Upper lobe of left lung (tissue), 4 donors: ENCODE measurements at regions not wholly inside any gene's neighbourhood (a gene's known extent, or its start where the extent isn't known, plus 50 kb on each side); places are given as distances from the start of the nearest gene placed in this dataset.

Source experiments
- EP300 ChIP-seq, 4 donors: sonication (generic); formaldehyde crosslinking; IDR thresholded peaks; one replicate each; pipeline ENCODE4 v1.5.1; 2017; ENCODE audit warnings: antibody characterized with exemption in 4 of 4, control low read depth in 2 of 4
- POLR2A ChIP-seq, 4 donors: fragments of 450-650 bp; IDR thresholded peaks; one replicate each; pipeline ENCODE4 v1.5.1; 2016 to 2017; ENCODE audit warnings: antibody characterized with exemption in 4 of 4, mild to moderate bottlenecking in 2 of 4
- POLR2AphosphoS5 ChIP-seq, 2 donors: sonication (generic); formaldehyde crosslinking; IDR thresholded peaks; one replicate each; pipeline ENCODE4 v1.5.1; 2017; ENCODE audit warnings: antibody characterized with exemption in 2 of 2
- TF ChIP-seq, protein P1 (sequence below), 6 experiments: fragments of 450-650 bp in 4 of 6; fragments of 200-600 bp in 2 of 6; sonication (generic) in 2 of 6; IDR thresholded peaks; one replicate each; pipeline ENCODE4 v1.5.1; 2016 to 2019; ENCODE audit warnings: antibody characterized with exemption in 6 of 6

DNA sequence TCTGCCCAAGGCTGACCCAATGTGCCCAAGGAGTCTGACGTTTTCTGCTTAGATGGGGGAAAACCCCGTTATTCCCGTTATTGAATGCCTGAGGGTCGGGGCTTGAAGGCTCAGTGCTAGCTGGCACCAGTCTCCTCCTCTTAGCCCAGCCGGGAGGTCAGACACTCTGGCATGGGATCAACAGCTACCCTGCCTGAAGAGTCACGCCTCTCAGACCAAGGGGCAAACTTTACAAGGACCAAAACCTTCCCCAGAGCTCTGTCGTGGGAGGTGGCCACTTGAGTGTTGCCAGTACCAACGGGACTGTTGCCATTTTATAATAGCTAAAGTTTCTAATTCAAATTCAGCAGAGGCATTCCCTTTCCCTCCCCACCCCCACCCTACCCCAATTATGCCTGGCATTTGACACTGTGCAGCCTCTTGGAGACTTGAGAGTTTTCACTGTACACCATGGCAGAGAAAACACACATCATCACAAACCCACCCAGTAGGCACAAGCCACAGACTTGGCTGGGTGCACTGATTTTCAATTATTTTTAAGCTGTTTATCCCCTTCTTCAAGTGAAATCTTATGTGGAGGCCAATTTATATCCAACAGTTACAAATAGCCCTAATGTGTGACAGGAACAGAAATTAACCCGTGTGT lies 137.5 kb upstream of the SYT13 start:
- no peak for TF ChIP-seq POLR2AphosphoS5 (IDR thresholded peaks at IDR 0.05)
- TF ChIP-seq, protein P1, sequence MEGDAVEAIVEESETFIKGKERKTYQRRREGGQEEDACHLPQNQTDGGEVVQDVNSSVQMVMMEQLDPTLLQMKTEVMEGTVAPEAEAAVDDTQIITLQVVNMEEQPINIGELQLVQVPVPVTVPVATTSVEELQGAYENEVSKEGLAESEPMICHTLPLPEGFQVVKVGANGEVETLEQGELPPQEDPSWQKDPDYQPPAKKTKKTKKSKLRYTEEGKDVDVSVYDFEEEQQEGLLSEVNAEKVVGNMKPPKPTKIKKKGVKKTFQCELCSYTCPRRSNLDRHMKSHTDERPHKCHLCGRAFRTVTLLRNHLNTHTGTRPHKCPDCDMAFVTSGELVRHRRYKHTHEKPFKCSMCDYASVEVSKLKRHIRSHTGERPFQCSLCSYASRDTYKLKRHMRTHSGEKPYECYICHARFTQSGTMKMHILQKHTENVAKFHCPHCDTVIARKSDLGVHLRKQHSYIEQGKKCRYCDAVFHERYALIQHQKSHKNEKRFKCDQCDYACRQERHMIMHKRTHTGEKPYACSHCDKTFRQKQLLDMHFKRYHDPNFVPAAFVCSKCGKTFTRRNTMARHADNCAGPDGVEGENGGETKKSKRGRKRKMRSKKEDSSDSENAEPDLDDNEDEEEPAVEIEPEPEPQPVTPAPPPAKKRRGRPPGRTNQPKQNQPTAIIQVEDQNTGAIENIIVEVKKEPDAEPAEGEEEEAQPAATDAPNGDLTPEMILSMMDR (IDR thresholded peaks at IDR 0.05) = no peak
- TF ChIP-seq POLR2A (IDR thresholded peaks at IDR 0.05) = no peak
- TF ChIP-seq EP300 (IDR thresholded peaks at IDR 0.05) = no peak
